HG03097 (cell line): ENCODE measurements at regions not wholly inside any gene's neighbourhood (a gene's known extent, or its start where the extent isn't known, plus 50 kb on each side); places are given as distances from the start of the nearest gene placed in this dataset.

Source experiments
- ATAC-seq: cut with Tn5 transposase; IDR thresholded peaks from one replicate; pipeline ENCODE4 v1.9.1; 2021; ENCODE audit not compliant: unreplicated experiment, low FRiP score

- ATAC-seq = no peak
Observed at GRCh38 chr14:98782062-98782461, 489.9 kb downstream of the BCL11B start.

GRCh38 chr14:98785578-98785977, 486.4 kb downstream of the BCL11B start:
- no peak for ATAC-seq

- no peak for ATAC-seq
Observed at GRCh38 chr14:98786456-98786855, 485.5 kb downstream of the BCL11B start.

DNA sequence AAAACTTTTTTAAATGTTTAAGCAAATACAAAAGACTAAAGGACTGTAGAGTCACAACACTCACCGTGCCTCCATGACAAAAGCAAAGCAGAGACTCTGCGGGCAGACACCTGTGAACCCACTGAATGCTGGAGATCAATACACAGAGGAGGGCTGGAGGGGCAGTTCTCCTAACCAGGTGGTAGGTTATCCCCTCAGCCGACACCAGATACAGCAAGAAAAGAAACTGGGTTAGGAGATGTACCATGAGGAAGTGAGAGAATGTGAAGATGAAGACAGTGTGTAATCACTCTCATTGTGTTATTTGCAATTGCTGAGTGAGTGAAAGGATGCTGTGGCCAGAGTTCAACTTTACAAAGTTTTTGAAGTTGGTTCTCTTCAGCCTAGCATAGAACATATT, 480.3 kb downstream of the BCL11B start:
- no peak for ATAC-seq

- no peak for ATAC-seq
Observed at GRCh38 chr14:98792171-98792570, 479.8 kb downstream of the BCL11B start.

DNA sequence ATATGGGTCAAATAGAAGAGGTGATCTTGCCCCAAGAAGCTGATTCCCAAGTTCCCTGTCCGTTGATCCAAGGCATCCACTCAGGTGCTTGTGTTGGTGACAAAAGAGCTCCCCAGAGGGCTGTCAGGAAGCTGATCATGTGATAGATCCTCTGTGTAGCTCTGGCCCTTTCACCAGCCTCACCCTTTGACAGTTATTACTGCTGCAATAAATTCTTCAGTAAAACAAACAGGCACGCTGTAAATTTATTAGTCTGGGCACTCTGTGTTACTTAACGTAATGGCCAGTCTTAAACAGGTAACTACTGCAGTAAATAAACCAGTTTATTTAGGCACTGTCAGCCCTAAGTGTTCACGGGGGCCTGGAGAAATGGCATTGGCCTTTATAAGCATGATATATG, 473.9 kb downstream of the BCL11B start:
- ATAC-seq = no peak

GRCh38 chr14:98799891-98800290, 472.1 kb downstream of the BCL11B start:
- no peak for ATAC-seq

GRCh38 chr14:98802044-98802443, 470.0 kb downstream of the BCL11B start:
- ATAC-seq = no peak

DNA sequence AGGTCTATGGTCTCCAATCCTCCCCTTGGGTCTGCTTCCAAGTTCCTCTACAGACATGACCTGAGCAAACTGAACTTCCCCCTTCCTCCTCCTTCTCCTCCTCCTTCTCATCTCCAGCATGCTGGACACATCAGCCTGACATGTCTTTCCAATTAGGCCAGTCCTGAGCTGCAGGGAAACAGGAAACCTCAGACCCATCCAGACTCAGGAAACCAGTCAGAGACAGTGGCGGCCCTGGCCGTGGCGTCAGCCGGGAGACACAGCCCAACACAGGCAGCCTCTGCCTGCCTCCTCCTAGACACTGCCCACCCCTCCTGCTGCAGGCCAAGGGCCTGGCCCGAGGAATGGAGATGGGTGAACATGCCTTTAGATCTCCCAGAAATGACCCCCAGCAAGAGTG, 468.8 kb downstream of the BCL11B start:
- ATAC-seq = no peak

DNA sequence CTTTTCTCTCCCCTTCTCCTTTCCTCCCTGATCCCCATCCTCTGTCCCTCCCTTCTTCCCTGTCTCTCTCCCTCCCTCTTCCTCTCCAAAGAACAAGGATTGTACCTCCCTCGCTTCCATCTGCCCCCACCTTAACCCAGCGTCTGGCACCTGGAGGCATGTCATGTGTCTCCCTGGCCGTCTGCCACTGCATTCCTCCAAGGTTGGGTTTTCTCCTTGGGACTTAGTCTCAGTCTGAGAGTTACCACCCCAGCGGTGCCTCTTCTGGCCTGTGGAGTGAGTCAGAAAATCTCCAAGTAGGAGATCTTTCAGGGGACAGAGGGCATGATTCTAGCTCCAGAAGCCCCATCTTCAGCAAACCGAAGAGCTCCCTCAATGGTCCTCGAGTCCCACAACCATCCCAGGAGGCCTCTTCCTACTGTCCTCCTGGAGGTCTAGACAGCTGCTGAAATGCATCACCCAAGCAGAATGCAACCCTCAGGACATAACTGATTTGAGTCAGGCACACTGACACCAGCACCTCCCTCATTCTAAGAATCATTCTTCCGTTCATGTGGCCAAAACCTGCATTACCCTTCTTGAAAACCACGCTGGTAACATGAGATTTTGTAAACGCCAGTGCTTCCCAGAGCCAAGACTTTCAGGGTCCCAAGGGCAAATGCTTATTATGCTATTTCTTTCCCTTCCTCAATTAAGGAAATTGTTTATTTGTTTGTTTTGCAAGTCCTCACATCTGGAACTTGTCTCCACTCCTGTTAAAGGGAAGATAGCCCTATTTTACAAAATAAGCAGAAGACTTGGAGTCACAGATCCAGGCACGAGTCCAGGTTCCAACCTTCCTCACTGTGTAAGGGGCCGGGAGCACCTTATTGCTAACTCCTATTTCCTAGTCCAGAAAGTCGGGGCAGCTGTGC, 463.2 kb downstream of the BCL11B start:
- no peak for ATAC-seq

- ATAC-seq = no peak
Observed at GRCh38 chr14:98816195-98816594, 455.8 kb downstream of the BCL11B start.

- no peak for ATAC-seq
Observed at GRCh38 chr14:98816720-98817119, 455.3 kb downstream of the BCL11B start.

DNA sequence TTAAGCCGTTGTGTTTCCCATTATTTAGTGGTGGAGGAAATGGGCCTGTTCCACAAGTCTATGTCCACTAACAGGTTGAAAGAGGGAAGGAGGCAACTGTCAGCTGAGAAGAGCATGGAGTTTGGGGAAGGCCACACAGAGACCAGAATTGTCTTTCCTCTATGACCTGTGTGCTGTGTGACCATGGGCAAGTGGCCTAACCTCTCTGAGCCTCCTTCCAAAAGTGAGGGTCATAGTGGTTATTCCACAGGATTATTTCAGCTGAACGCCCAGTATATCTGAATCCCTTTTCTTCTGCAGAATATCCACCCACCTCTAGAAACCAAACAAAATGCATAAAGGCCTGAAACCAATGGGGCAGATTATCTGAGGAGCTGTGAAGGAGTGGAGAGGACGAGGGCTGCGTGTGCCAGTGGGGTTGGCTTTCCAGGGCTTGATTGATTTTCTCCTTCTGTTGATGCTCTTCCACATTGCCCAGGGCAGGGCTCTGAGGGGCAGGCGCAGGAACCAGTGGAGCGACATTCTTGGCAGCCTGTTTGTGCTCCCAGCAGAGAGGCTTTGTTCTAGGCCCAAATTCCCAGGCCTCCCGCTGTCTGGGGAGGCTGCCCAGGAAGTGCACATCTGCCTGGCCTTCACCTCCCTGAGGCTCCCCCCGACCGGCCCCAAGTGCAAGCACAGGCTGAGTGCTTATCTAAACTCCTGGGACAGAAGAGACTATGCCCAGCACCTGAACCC, 452.7 kb downstream of the BCL11B start:
- no peak for ATAC-seq

- no peak for ATAC-seq
Observed at GRCh38 chr14:98819867-98820206, 452.2 kb downstream of the BCL11B start.

DNA sequence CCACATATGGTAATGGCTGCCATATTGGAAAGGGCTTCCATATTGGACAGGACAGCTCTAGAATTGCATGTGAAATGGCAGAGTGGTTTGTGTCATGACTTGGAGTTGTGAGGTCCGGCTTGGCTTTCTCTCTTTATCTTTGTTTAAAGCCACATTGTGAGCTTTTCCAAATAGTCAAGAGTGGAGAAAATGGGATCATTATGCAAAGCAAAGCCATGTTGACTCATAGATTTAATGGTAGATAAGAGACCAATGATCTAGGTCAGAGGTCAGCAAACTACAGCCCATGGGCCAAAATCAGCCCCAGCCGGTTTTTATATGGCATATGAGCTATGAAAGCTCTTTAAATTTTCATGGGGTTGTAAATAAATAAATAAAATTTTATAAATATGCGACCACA, 449.1 kb downstream of the BCL11B start:
- no peak for ATAC-seq

GRCh38 chr14:98826618-98827017, 445.4 kb downstream of the BCL11B start:
- no peak for ATAC-seq

- no peak for ATAC-seq
Observed at GRCh38 chr14:98834119-98834518, 437.9 kb downstream of the BCL11B start.

GRCh38 chr14:98835051-98835824, 436.8 kb downstream of the BCL11B start:
- no peak for ATAC-seq

DNA sequence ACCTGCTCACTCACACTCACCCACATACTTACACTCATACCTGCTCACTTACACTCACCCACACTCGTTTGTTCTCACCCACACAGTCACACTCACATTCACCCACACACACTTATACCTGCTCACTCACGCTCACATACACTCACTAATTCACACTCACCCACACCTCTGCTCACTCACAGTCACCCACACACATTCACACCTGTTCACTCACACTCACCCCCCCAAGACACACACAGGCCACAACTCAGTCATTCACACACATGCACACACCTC, 436.2 kb downstream of the BCL11B start:
- ATAC-seq = no peak

DNA sequence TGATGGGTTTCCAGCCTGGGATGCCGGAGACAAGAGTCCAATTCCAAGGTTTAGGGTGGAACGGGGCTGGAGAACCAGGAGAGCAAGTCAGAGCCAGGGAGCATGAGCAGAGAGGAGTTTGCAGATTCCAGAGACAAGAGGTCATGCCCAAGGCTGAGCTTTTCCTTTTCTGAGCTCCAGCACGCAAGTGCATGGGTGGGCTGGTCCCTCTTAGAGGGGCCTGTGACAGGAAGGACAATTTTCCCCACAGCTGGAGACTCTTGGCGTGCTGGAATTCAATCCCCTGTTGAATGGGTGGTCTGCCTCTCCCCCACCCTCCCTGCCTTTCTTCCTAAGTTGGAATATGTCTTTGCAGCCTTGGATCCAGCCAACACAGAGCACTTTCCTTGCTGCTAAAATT, 431.9 kb downstream of the BCL11B start:
- ATAC-seq = no peak

- no peak for ATAC-seq
Observed at GRCh38 chr14:98840511-98840910, 431.5 kb downstream of the BCL11B start.
